Fibroblast of skin of right quadriceps (primary cell): ENCODE measurements at regions not wholly inside any gene's neighbourhood (a gene's known extent, or its start where the extent isn't known, plus 50 kb on each side); places are given as distances from the start of the nearest gene placed in this dataset.

Source experiments
- DNase-seq: peaks from one replicate; pipeline ENCODE4 v3.0.0-alpha.2; 2013

GRCh38 chr16:86683441-86684194, 105.3 kb downstream of the FOXL1 start:
- DNase-seq: no peak

- peak; percentile 45 for DNase-seq
These were observed 106.7 kb downstream of the FOXL1 start for GRCh38 chr16:86685076-86685475.

GRCh38 chr16:86690970-86691369, 112.6 kb downstream of the FOXL1 start:
- no peak for DNase-seq

- DNase-seq: no peak
These were observed 114.1 kb downstream of the FOXL1 start for GRCh38 chr16:86692426-86692825.

- DNase-seq: no peak
These were observed 114.7 kb downstream of the FOXL1 start for GRCh38 chr16:86693033-86693432.

- peak; percentile 73 for DNase-seq
These were observed 119.4 kb downstream of the FOXL1 start for GRCh38 chr16:86697715-86698114.

- peak; percentile 38 for DNase-seq
These were observed 121.9 kb downstream of the FOXL1 start for GRCh38 chr16:86700046-86700945.

- DNase-seq: no peak
These were observed 123.1 kb downstream of the FOXL1 start for GRCh38 chr16:86701286-86701975.

GRCh38 chr16:86702824-86703588, 124.7 kb downstream of the FOXL1 start:
- DNase-seq: no peak

- no peak for DNase-seq
These were observed 126.2 kb downstream of the FOXL1 start for GRCh38 chr16:86704516-86704915.

- DNase-seq: no peak
These were observed 128.4 kb downstream of the FOXL1 start for GRCh38 chr16:86706726-86707125.

GRCh38 chr16:86707171-86707570, 128.8 kb downstream of the FOXL1 start:
- DNase-seq: no peak

GRCh38 chr16:86707581-86707980, 129.2 kb downstream of the FOXL1 start:
- no peak for DNase-seq

- no peak for DNase-seq
These were observed 130.1 kb downstream of the FOXL1 start for GRCh38 chr16:86708431-86708830.

- DNase-seq: no peak
These were observed 130.8 kb downstream of the FOXL1 start for GRCh38 chr16:86709103-86709502.

GRCh38 chr16:86709902-86710601, 131.7 kb downstream of the FOXL1 start:
- no peak for DNase-seq

- no peak for DNase-seq
These were observed 132.2 kb downstream of the FOXL1 start for GRCh38 chr16:86710602-86710950.

GRCh38 chr16:86712158-86713009, 134.0 kb downstream of the FOXL1 start:
- DNase-seq: no peak

GRCh38 chr16:86713021-86713631, 134.8 kb downstream of the FOXL1 start:
- no peak for DNase-seq

- DNase-seq: peak; percentile 20
These were observed 135.8 kb downstream of the FOXL1 start for GRCh38 chr16:86714166-86714565.

- DNase-seq: no peak
These were observed 138.3 kb downstream of the FOXL1 start for GRCh38 chr16:86716649-86717048.
